Adrenal gland (tissue), 9 donors: ENCODE measurements at regions not wholly inside any gene's neighbourhood (a gene's known extent, or its start where the extent isn't known, plus 50 kb on each side); places are given as distances from the start of the nearest gene placed in this dataset.

Experiments used
- DNase-seq, 7 donors: peaks; one replicate each; pipeline ENCODE4 v3.0.0-alpha.2; 2019 to 2020
- H3K27ac ChIP-seq, 5 donors: fragments of 200-600 bp; sonication (generic) in 4 of 5; 1 replicate in 3 of 5; 2 replicates in 2 of 5; pipeline versions ENCODE4 v1.5.1 to v1.8.0; 2016 to 2020; ENCODE audit warnings: mild to moderate bottlenecking in 1 of 5
- H3K27me3 ChIP-seq: fragments of 200-600 bp; 2 replicates; pipeline ENCODE4 v1.8.0; 2021
- H3K36me3 ChIP-seq, 2 donors: fragments of 200-600 bp; replicated peaks in 1 of 2; 1 replicate in 1 of 2; 2 replicates in 1 of 2; pipeline versions ENCODE4 v1.5.1 to v1.8.0; 2018 to 2022
- H3K4me1 ChIP-seq, 2 donors: fragments of 200-600 bp; replicated peaks in 1 of 2; 1 replicate in 1 of 2; 2 replicates in 1 of 2; pipeline versions ENCODE4 v1.5.1 to v1.8.0; 2018 to 2021
- H3K4me3 ChIP-seq, 4 donors: fragments of 200-600 bp; sonication (generic) in 3 of 4; one replicate each; pipeline ENCODE4 v1.5.1; 2016 to 2018
- H3K9me3 ChIP-seq, 3 donors: fragments of 200-600 bp; sonication (generic) in 1 of 3; replicated peaks in 1 of 3; 1 replicate in 2 of 3; 2 replicates in 1 of 3; pipeline versions ENCODE4 v1.5.1 to v1.8.0; 2016 to 2021
- CTCF ChIP-seq, 6 experiments: fragments of 450-650 bp in 4 of 6; fragments of 200-600 bp in 2 of 6; sonication (generic) in 1 of 6; IDR thresholded peaks; 1 replicate in 5 of 6; 2 replicates in 1 of 6; pipeline versions ENCODE4 v1.5.1 to v1.8.0; 2016 to 2021; ENCODE audit warnings: antibody characterized with exemption in 6 of 6, mild to moderate bottlenecking in 2 of 6, moderate library complexity in 1 of 6
- POLR2A ChIP-seq, 2 donors: fragments of 450-650 bp; IDR thresholded peaks; one replicate each; pipeline ENCODE4 v1.6.1; 2017; ENCODE audit warnings: antibody characterized with exemption in 2 of 2, mild to moderate bottlenecking in 2 of 2, moderate library complexity in 1 of 2
- WGBS, 4 donors: extraction: QIAGEN DNeasy Blood & Tissue Kit in 2 of 4; methylation state at CpG; one replicate each; pipeline versions ENCODE4 v1.1.5 to v1.1.7; 2013 to 2017; 5-methylcytosine and 5-hydroxymethylcytosine counted together
- intact Hi-C, 2 donors: fragments of 100-400 bp; cut with DNase I; formaldehyde crosslinking; loops; one replicate each; pipeline versions ENCODE4 v1.14.1 to v1.15.0; 2022 to 2023
- donor health status: healthy with polysubstance abuse.
- donor health status: Bipolar disorder and iron deficiency.
- donor health status: DM: yes; HTN: yes; CAD: no.
- donor health status: DM: no; HTN: no; CAD: no.
- donor health status: DM: no; HTN: no; CAD: no.

DNA sequence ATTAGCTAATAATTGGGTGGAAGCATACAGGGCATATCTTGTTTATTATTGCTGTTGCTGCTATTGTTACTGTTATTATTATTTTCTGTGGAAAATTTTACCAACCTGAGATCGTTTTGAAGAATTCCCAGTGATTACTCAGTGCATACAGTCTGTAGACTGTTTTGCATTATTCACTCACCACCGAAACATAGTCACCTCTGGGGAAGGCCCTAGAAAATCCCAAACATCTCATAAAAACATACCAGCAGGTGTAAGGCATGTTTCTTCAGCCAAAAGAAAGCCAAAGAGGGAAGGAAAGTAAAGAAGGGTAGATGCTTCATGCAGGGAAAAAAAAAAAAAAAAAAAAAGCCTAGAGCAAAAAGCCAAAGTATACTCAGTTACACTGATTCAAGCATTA is 647.7 kb downstream of the BCL11A start:
- intact Hi-C loops, result no loop called here
- no peak overlapping the region for H3K27ac ChIP-seq
- no peaks in the 10 kb centered on the region for H3K36me3 ChIP-seq
- no peaks in the 10 kb centered on the region for H3K4me1 ChIP-seq
- 81 to 86% (median 83%) methylated on average over 2 of the region's 2 CpGs for WGBS, 4 donors
- no peaks in the 10 kb centered on the region for H3K27me3 ChIP-seq
- DNase-seq, result no peak
- no peaks in the 10 kb centered on the region for H3K9me3 ChIP-seq
- TF ChIP-seq POLR2A (IDR thresholded peaks at IDR 0.05) (no peak), CTCF (IDR thresholded peaks at IDR 0.05) (no peak)
- H3K4me3 ChIP-seq, result no peak overlapping the region

GRCh38 chr2:59903994-59904544 is 649.4 kb downstream of the BCL11A start:
- DNase-seq, result no peak
- no peak for TF ChIP-seq POLR2A (IDR thresholded peaks at IDR 0.05)
- no peak for TF ChIP-seq CTCF (IDR thresholded peaks at IDR 0.05)
- H3K27me3 ChIP-seq, result no peaks in the 10 kb centered on the region
- H3K27ac ChIP-seq, result no peak overlapping the region
- intact Hi-C loops, result no loop called here
- H3K4me1 ChIP-seq, result no peaks in the 10 kb centered on the region
- no peaks in the 10 kb centered on the region for H3K9me3 ChIP-seq
- H3K4me3 ChIP-seq, result no peak overlapping the region
- WGBS, 4 donors, result 66 to 77% (median 73%) methylated on average over 9 of the region's 9 CpGs
- H3K36me3 ChIP-seq, result no peaks in the 10 kb centered on the region

DNA sequence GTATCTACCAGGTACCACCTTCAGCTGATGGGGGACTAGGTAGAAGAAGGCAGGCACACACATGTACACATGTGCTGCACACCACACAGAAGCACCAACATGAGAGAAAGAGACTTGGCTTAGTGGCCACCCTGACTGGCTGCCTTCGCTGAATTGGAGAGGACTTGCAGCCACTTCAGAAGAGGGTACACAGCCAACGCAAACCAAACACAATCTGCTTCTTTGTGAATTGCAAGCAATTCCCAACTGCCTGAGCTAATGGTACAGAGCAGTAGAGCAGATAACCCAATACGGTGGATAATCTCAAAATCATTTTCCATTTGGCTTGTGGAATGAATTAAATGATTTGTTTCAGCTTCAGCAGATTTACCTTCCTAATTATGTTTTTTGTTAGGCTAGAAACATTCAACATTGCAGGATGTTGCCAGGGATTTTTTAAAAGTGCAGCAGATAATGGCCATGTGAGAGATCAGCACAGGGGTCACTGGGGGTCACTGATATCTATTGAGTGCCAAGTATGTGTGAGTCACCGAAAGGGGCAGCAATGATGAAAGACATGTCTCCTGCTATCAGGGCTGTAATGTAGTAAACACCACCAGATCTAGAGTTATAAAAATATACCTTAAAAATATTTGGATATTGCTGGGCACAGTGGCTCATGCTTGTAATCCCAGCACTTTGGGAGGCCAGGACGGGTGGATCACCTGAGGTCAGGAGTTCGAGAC is 652.6 kb downstream of the BCL11A start:
- no peaks in the 10 kb centered on the region for H3K4me1 ChIP-seq
- no peak overlapping the region for H3K4me3 ChIP-seq
- intact Hi-C loops, result no loop called here
- no peaks in the 10 kb centered on the region for H3K9me3 ChIP-seq
- 66 to 77% (median 72%) methylated on average over 6 of the region's 6 CpGs for WGBS, 4 donors
- no peaks in the 10 kb centered on the region for H3K27me3 ChIP-seq
- TF ChIP-seq CTCF (IDR thresholded peaks at IDR 0.05) (no peak), POLR2A (IDR thresholded peaks at IDR 0.05) (no peak)
- H3K27ac ChIP-seq, result no peak overlapping the region
- H3K36me3 ChIP-seq, result no peaks in the 10 kb centered on the region
- peak; percentile 16 to 75 (median 64) for DNase-seq

- 84 to 97% (median 91%) methylated on average over 3 of the region's 3 CpGs for WGBS, 4 donors
- Histone ChIP-seq H3K27me3 (no peaks in the 10 kb centered on the region), H3K4me1 (no peaks in the 10 kb centered on the region), H3K4me3 (no peak overlapping the region), H3K36me3 (no peaks in the 10 kb centered on the region), H3K27ac (no peak overlapping the region), H3K9me3 (no peaks in the 10 kb centered on the region)
- TF ChIP-seq POLR2A (IDR thresholded peaks at IDR 0.05) (no peak), CTCF (IDR thresholded peaks at IDR 0.05) (no peak)
- intact Hi-C loops, result no loop called here
- no peak for DNase-seq
These were observed 653.8 kb downstream of the BCL11A start for GRCh38 chr2:59899692-59900091.
